Breast epithelium (tissue), 4 donors: ENCODE measurements at regions not wholly inside any gene's neighbourhood (a gene's known extent, or its start where the extent isn't known, plus 50 kb on each side); places are given as distances from the start of the nearest gene placed in this dataset.

Source experiments
- DNase-seq, 2 donors: peaks; one replicate each; pipeline ENCODE4 v3.0.0-alpha.2; 2019; ENCODE audit warnings: low spot score in 2 of 2
- H3K27ac ChIP-seq, 2 donors: fragments of 200-600 bp; sonication (generic) in 1 of 2; one replicate each; pipeline ENCODE4 v1.5.1; 2016 to 2019; ENCODE audit warnings: mild to moderate bottlenecking in 1 of 2
- H3K27me3 ChIP-seq, 2 donors: fragments of 200-600 bp; sonication (generic) in 1 of 2; one replicate each; pipeline versions ENCODE4 v1.5.1 to v1.6.0; 2017 to 2019; ENCODE audit warnings: control low read depth in 1 of 2, mild to moderate bottlenecking in 1 of 2
- H3K36me3 ChIP-seq: fragments of 200-600 bp; one replicate; pipeline ENCODE4 v1.5.1; 2019
- H3K4me1 ChIP-seq, 2 donors: fragments of 200-600 bp; sonication (generic); one replicate each; pipeline ENCODE4 v1.5.1; 2016 to 2019; ENCODE audit warnings: control low read depth in 1 of 2
- H3K4me3 ChIP-seq, 3 donors: fragments of 200-600 bp; sonication (generic); 1 replicate in 2 of 3; 2 replicates in 1 of 3; pipeline ENCODE4 v1.5.1; 2016 to 2019; ENCODE audit warnings: mild to moderate bottlenecking in 3 of 3, moderate library complexity in 2 of 3
- H3K9me3 ChIP-seq, 2 donors: fragments of 200-600 bp; sonication (generic) in 1 of 2; one replicate each; pipeline ENCODE4 v1.5.1; 2016 to 2019; ENCODE audit warnings: control low read depth in 1 of 2
- POLR2A ChIP-seq: fragments of 450-650 bp; IDR thresholded peaks from one replicate; pipeline ENCODE4 v1.6.1; 2016; ENCODE audit warnings: antibody characterized with exemption, mild to moderate bottlenecking, moderate library complexity
- POLR2AphosphoS5 ChIP-seq, 3 donors: sonication (generic); formaldehyde crosslinking; IDR thresholded peaks; one replicate each; pipeline ENCODE4 v1.6.1; 2017; ENCODE audit warnings: antibody characterized with exemption in 3 of 3
- intact Hi-C: fragments of 100-400 bp; cut with DNase I; formaldehyde crosslinking; loops from one replicate; pipeline ENCODE4 v1.15.1; 2023; ENCODE audit warnings: low total_unique reads
- TF ChIP-seq, protein P1 (sequence below), 3 donors: fragments of 450-650 bp; IDR thresholded peaks; one replicate each; pipeline ENCODE4 v1.5.1; 2016 to 2017; ENCODE audit warnings: antibody characterized with exemption in 3 of 3, mild to moderate bottlenecking in 3 of 3, moderate library complexity in 3 of 3

DNA sequence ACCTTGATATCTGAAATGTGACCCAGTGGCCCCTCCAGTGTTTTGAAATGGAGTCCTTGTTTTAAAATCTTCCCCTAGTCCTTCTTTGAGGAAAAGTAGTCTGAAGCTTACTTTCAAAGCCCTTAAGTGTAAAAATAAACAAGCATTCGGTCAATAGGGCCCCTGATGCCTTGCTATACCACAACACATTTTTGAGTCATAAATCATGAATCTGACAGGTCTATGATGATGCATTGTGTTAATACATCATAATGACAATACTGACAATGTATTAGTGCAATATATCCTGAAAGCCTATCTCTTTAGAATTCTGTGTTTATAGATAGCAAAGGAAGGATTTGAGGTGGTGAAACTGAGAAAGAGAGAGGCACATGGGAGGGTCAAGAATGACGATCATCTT is 464.2 kb downstream of the MEIS1 start:
- DNase-seq: no peak
- intact Hi-C loops: no loop called here
- Histone ChIP-seq H3K4me3 (no peak overlapping the region), H3K4me1 (no peaks in the 10 kb centered on the region), H3K27ac (no peak overlapping the region), H3K9me3 (no peaks in the 10 kb centered on the region), H3K27me3 (no peaks in the 10 kb centered on the region), H3K36me3 (no peaks in the 10 kb centered on the region)
- TF ChIP-seq, protein P1, sequence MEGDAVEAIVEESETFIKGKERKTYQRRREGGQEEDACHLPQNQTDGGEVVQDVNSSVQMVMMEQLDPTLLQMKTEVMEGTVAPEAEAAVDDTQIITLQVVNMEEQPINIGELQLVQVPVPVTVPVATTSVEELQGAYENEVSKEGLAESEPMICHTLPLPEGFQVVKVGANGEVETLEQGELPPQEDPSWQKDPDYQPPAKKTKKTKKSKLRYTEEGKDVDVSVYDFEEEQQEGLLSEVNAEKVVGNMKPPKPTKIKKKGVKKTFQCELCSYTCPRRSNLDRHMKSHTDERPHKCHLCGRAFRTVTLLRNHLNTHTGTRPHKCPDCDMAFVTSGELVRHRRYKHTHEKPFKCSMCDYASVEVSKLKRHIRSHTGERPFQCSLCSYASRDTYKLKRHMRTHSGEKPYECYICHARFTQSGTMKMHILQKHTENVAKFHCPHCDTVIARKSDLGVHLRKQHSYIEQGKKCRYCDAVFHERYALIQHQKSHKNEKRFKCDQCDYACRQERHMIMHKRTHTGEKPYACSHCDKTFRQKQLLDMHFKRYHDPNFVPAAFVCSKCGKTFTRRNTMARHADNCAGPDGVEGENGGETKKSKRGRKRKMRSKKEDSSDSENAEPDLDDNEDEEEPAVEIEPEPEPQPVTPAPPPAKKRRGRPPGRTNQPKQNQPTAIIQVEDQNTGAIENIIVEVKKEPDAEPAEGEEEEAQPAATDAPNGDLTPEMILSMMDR (IDR thresholded peaks at IDR 0.05): no peak
- TF ChIP-seq POLR2A: no peak
- no peak for TF ChIP-seq POLR2AphosphoS5 (IDR thresholded peaks at IDR 0.05)

DNA sequence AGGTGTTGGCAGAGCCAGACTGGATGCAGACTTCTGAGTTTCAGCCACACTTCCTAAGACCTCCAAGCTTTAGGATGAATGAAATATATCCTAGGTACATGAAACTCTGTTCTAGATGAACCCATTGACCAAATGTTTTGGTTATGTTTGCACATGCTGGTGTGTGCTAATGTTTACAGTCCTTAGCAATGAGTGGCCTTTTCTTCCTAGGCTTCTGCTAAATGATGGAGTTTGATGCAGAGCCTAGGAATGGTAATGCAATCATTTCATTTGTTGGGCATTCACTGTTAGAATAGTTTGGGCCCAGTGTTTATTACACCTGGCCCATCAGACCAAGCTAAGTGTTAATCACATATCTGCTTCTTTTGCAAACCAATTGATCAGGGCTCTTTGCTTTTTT is 464.7 kb downstream of the MEIS1 start:
- TF ChIP-seq POLR2AphosphoS5 (IDR thresholded peaks at IDR 0.05) (no peak), POLR2A (no peak)
- TF ChIP-seq, protein P1 (IDR thresholded peaks at IDR 0.05): no peak
- H3K36me3 ChIP-seq: no peaks in the 10 kb centered on the region
- no peaks in the 10 kb centered on the region for H3K27me3 ChIP-seq
- no peak for DNase-seq
- H3K9me3 ChIP-seq: no peaks in the 10 kb centered on the region
- no peaks in the 10 kb centered on the region for H3K4me1 ChIP-seq
- no peak overlapping the region for H3K4me3 ChIP-seq
- intact Hi-C loops: no loop called here
- H3K27ac ChIP-seq: no peak overlapping the region

DNA sequence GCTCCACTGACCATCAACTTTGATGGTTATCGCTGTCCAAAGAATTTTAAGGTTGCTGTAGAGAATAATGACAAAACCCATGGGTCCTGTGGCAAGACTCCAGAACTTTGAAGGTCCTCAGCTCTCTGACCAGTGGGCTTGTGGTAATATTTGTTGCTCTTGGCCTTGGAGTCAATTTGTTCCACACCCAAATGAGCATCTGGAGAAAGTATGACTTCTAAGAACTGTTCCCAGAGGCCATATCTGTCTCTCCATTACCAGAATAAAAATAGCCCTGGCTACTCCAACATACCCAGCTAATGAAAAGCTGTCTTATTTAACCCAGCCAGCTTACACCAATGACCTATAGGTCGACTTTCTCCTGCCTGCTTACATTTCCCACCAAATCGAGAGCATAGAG is 466.4 kb downstream of the MEIS1 start:
- Histone ChIP-seq H3K4me1 (no peaks in the 10 kb centered on the region), H3K27ac (no peak overlapping the region), H3K4me3 (no peak overlapping the region), H3K9me3 (no peaks in the 10 kb centered on the region), H3K36me3 (no peaks in the 10 kb centered on the region), H3K27me3 (no peaks in the 10 kb centered on the region)
- DNase-seq: no peak
- no peak for TF ChIP-seq POLR2A
- TF ChIP-seq POLR2AphosphoS5 (IDR thresholded peaks at IDR 0.05): no peak
- TF ChIP-seq, protein P1 (IDR thresholded peaks at IDR 0.05): no peak
- intact Hi-C loops: no loop called here

DNA sequence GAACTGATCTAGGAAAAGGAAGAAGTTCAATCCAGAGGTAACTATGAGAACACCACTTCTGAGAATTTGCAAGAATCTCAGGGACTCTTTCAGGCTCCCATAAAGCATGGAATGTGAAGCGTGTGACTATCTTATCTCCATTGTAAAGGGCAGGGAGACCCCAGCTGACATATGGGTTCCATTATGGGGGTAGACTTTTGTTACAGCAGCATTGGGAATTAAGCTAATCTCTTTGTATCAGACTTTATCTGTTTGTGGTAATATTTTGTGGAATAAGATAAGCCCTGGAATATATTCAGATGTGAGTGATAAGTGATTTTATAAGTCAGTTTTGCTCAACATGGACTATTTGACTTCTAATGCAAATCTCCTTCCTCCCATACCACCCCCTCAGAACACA is 468.3 kb downstream of the MEIS1 start:
- intact Hi-C loops: no loop called here
- H3K36me3 ChIP-seq: no peaks in the 10 kb centered on the region
- no peaks in the 10 kb centered on the region for H3K9me3 ChIP-seq
- H3K27ac ChIP-seq: no peak overlapping the region
- no peaks in the 10 kb centered on the region for H3K27me3 ChIP-seq
- DNase-seq: no peak
- TF ChIP-seq, protein P1 (IDR thresholded peaks at IDR 0.05): no peak
- no peak for TF ChIP-seq POLR2A
- TF ChIP-seq POLR2AphosphoS5 (IDR thresholded peaks at IDR 0.05): no peak
- H3K4me1 ChIP-seq: no peaks in the 10 kb centered on the region
- no peak overlapping the region for H3K4me3 ChIP-seq

DNA sequence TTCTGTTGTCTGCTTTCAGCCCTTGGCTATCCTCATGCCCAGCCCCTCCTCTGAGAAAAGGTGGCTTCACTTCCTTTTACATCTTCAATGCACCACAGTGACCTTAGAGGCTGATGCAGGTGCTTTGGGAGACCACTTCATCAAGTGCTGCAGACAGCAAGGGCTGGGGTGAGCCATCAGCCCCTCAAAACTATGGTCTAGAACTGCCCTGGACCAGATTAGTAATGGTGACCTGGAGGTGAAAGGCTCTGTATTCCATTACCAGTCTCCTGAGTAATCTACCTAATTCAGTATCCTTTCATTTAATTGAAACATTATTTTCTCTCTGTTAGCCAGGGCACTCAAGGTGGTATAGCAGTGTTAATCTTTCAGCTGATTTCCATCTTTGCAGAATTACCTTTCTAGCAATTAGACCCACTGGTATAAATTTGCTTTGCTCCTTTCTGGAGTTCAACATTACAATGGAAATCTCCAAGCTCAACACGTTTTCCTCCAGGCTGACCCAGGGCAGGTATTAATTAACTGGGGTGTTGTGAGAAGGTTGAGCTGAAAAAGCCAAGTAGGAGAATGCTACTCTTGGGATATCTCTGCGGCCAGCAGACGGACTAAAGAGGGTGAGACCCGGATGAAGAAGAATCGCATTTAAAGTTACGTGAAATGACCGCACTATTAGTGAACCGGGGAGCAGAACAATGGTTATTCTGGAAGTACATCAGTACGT is 469.0 kb downstream of the MEIS1 start:
- Histone ChIP-seq H3K36me3 (no peaks in the 10 kb centered on the region), H3K27ac (no peak overlapping the region), H3K4me3 (no peak overlapping the region), H3K9me3 (no peaks in the 10 kb centered on the region), H3K27me3 (no peaks in the 10 kb centered on the region), H3K4me1 (no peaks in the 10 kb centered on the region)
- intact Hi-C loops: no loop called here
- no peak for DNase-seq
- TF ChIP-seq, protein P1 (IDR thresholded peaks at IDR 0.05): no peak
- TF ChIP-seq POLR2AphosphoS5 (IDR thresholded peaks at IDR 0.05) (no peak), POLR2A (no peak)
